ENCODE measurements at regions not wholly inside any gene's neighbourhood (a gene's known extent, or its start where the extent isn't known, plus 50 kb on each side); places are given as distances from the start of the nearest gene placed in this dataset.

GRCh38 chr4:106773076-106773905 is 262.8 kb downstream of the DKK2 start:
- H3K4me3 ChIP-seq (replicated peaks; ENCODE audit: low read depth, low read length): no peak overlapping the region
- DNase-seq (ENCODE audit: low read depth): peak; percentile 4
- no peak for TF ChIP-seq CTCF (IDR thresholded peaks at IDR 0.05; ENCODE audit: low read length, missing control alignments)

- no peak for TF ChIP-seq CTCF (IDR thresholded peaks at IDR 0.05; ENCODE audit: low read length, missing control alignments)
- DNase-seq (ENCODE audit: low read depth): no peak
- no peak overlapping the region for H3K4me3 ChIP-seq (replicated peaks; ENCODE audit: low read depth, low read length)
Measured at GRCh38 chr4:106767991-106768390, 268.1 kb downstream of the DKK2 start.

GRCh38 chr4:106766519-106766918 is 269.6 kb downstream of the DKK2 start:
- no peak overlapping the region for H3K4me3 ChIP-seq (replicated peaks; ENCODE audit: low read depth, low read length)
- TF ChIP-seq CTCF (IDR thresholded peaks at IDR 0.05; ENCODE audit: low read length, missing control alignments): no peak
- DNase-seq (ENCODE audit: low read depth): peak; percentile 16

GRCh38 chr4:106764774-106765173 is 271.3 kb downstream of the DKK2 start:
- TF ChIP-seq CTCF (IDR thresholded peaks at IDR 0.05; ENCODE audit: low read length, missing control alignments): no peak
- H3K4me3 ChIP-seq (replicated peaks; ENCODE audit: low read depth, low read length): no peak overlapping the region
- no peak for DNase-seq (ENCODE audit: low read depth)

GRCh38 chr4:106762666-106763443 is 273.3 kb downstream of the DKK2 start:
- DNase-seq (ENCODE audit: low read depth): peak; percentile 9
- H3K4me3 ChIP-seq (replicated peaks; ENCODE audit: low read depth, low read length): no peak overlapping the region
- TF ChIP-seq CTCF (IDR thresholded peaks at IDR 0.05; ENCODE audit: low read length, missing control alignments): no peak

- DNase-seq (ENCODE audit: low read depth): no peak
- no peak for TF ChIP-seq CTCF (IDR thresholded peaks at IDR 0.05; ENCODE audit: low read length, missing control alignments)
- H3K4me3 ChIP-seq (replicated peaks; ENCODE audit: low read depth, low read length): no peak overlapping the region
Measured at GRCh38 chr4:106753426-106753825, 282.7 kb downstream of the DKK2 start.
